Stimulated activated CD8-positive, alpha-beta memory T cell treated with anti-CD3 and anti-CD28 coated beads, Interleukin-15, amount 100 ng/mL, for 48 hours (primary cell): ENCODE measurements at regions not wholly inside any gene's neighbourhood (a gene's known extent, or its start where the extent isn't known, plus 50 kb on each side); places are given as distances from the start of the nearest gene placed in this dataset.

Experiments used
- DNase-seq, 2 donors: peaks; one replicate each; pipeline ENCODE4 v3.0.0-alpha.2; 2020; ENCODE audit warnings: low read depth in 2 of 2

GRCh38 chr1:98330224-98330623, 331.3 kb upstream of the SNX7 start:
- DNase-seq = no peak

GRCh38 chr1:98328855-98329254, 332.7 kb upstream of the SNX7 start:
- no peak for DNase-seq

- no peak for DNase-seq
Measured at GRCh38 chr1:98327220-98327861, 334.2 kb upstream of the SNX7 start.

DNA sequence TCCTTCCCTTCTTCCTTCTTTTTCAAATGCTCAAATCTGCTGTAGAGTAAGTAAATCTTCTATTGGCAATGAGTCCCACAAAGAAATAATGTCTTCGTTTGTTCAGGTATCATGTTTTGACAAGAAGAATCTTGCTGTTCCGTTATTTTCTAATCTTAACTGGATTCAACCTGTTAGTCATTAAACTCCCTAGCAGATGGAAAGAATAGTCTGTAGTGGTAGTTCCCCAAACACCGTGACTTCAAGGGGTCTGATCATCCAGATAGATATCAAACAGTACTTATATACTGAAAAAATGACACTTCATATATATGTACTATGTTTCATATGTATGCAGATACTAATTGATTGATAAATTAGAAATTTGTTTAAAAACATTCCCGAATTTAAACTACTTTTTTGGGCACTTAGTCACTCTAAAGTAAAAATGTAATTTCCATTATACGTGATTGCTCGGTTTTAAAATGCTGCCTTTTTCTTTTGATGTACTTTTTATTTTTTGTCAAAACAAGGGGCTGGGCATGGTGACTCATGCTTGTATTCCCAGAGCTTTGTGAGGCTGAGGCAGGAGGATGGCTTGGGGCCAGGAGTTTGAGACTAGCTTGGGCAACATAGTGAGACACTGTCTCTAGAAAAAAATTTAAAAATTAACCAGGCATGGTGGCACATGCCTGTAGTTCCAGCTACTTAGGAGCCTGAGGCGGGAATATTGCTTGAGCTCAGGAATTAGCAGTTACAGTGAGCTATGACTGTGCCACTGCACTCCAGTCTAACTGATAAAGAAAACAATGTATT, 335.7 kb upstream of the SNX7 start:
- no peak for DNase-seq

DNA sequence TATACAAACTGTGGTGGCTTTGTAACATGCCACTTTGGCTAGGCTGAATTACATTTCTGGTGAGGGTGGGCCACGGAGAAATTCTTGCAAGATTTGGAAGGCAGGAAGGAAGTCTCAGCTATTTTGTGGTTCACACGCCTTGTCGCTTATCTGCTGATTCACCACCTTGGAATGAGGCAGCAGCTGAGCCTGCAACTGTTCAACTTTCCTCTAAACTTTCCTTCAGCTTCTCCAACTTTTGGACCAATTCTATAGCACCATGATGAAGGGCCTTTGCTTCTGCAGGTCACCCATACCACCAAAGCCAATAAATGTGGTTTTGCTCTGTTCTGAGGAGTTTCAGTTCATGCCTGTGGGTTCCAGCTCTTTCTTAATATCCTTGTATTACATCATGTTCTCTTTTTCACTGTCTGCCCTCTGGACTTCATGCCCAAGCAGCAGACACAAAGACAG, 337.6 kb upstream of the SNX7 start:
- no peak for DNase-seq

- DNase-seq = no peak
Measured at GRCh38 chr1:98323388-98323787, 338.1 kb upstream of the SNX7 start.

DNA sequence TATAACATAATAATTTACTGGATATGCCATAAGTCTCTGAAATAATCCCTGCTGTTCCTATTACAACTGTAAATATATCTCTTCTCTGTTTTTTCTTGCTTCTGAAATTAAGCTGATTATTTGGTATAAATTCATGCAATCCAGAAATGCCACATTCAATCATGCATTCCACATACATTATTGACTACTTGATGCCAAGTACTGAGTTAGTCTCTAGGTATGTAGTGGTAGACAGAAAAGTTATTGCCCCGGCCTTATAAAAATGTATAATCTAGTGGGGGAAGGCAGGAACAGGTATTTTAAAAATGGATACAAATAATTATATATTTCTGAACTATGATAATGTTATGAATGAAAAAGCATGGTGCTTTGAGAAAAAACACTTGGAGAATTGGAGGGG, 338.6 kb upstream of the SNX7 start:
- no peak for DNase-seq

- no peak for DNase-seq
Measured at GRCh38 chr1:98322086-98322485, 339.4 kb upstream of the SNX7 start.

DNA sequence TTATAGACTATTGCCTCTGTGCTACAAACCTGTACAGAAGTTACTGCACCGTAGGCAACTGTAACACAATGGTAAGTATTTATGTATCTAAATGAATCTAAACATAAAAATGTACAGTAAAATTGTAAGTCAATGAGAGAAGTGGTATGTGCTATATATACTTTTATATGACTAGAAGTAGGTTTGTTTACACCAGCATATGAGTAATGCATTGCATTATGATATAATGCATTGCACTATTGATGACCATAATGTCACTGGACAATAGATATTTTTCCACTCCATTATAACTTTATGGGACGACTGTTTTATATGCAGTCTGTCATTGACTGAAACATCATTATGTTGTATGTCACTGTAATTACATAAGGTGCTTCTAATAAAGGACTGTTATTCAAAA, 340.3 kb upstream of the SNX7 start:
- DNase-seq = no peak

DNA sequence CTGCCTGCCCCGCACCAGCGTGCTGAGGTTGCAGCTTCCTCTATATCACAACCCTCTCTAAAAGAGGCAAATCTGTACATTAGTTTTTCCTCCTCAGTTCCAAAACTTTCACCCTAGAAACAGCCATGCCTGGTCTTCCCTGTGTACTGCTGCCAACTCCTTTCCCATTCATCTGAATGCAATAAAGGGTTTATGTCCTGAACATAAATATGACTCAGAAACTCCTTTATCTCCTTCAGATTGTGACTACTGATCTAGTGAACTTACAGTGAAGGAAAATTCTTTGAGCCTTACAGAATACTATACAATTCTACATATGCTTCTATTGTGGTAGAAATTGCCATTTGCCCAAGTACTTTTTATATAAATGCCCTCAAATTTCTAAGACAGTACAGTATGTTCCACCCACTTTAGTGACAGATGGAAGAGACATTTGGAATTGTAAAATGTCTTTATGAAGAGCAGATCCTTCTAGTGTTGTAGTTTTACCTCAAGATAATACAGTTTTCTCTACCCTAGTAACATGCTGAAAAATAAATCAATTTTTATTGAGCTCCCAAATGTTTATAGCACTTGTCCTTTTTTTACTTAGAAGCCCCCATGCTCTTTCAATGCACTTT, 345.1 kb upstream of the SNX7 start:
- no peak for DNase-seq

DNA sequence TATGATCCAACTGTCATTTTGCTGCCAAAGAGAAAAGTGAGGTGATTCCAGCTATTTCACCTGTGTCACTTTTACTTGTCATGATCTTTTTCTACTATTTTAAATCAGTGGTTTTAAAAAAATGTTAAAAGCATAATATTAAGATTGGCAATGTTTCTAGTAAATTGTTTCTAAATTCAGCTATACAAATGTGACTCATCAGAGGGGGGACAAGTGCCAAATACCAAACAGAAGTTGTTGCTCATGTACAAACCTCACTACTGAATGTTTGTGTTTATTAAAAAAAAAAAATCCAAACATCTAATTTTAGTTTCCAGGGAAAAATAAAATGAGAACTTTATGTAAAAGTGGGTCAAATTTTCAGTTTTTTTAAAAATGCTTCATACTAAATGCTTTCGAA, 346.2 kb upstream of the SNX7 start:
- no peak for DNase-seq

GRCh38 chr1:98314601-98315000, 346.9 kb upstream of the SNX7 start:
- DNase-seq = no peak

- no peak for DNase-seq
Measured at GRCh38 chr1:98306517-98307089, 354.9 kb upstream of the SNX7 start.

- DNase-seq = no peak
Measured at GRCh38 chr1:98305362-98305761, 356.2 kb upstream of the SNX7 start.

- no peak for DNase-seq
Measured at GRCh38 chr1:98304888-98305287, 356.6 kb upstream of the SNX7 start.

DNA sequence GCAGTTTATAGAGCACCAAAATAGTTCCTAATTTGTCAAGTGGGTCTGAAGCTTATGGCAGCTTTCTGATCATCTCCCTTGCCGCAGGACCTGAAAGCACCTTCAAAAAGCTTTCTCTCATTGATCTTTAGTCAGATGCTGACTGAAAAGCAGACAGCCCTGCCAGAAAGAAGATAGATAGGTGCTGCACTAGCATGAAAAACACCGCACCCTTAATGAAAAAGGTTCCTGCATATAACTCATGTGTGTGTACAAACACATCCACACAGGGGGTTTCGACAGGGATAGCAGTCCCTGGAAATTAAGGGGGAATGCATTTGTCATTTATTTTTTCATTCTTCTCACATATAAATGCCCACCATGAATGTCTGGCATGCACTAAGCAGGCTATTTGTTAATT, 361.7 kb upstream of the SNX7 start:
- DNase-seq = no peak

DNA sequence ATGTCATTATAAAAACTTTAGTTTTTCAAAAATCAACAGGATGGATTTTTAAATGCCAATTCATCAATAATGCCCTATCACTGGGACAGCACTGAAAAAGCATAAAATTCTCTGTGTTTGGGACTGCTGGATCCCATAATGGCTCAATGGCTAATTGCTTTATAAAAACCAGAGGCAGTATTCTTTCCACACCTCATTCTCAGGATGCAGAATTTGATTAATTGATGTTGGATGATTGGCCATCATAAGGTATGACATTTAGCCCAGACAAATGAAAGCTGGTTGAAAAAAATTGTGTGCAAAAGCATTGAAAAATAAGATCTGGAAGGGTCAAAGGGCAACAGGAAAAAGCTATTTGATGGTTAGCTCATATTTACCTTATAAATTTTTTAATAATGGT, 362.2 kb upstream of the SNX7 start:
- no peak for DNase-seq

GRCh38 chr1:98298319-98298718, 363.2 kb upstream of the SNX7 start:
- DNase-seq = no peak

DNA sequence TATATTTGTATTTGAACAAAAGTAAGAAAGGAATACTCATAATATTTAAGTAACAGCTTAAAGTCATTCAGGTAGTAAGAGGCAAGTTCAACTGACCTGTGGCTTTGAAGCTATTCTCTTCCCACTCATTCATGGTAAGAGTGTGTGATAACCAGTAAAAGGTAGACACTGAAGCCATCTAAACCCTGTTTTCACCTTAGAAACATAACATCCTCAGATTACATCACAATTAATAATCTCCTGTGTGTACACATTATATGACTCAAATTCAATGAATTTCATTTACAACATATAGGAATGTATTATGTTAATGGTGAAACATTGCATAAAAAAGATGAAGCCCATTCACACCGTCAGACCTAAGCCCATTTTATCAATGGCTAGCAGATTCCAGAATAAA, 364.8 kb upstream of the SNX7 start:
- DNase-seq = no peak

GRCh38 chr1:98294127-98294526, 367.4 kb upstream of the SNX7 start:
- DNase-seq = no peak

DNA sequence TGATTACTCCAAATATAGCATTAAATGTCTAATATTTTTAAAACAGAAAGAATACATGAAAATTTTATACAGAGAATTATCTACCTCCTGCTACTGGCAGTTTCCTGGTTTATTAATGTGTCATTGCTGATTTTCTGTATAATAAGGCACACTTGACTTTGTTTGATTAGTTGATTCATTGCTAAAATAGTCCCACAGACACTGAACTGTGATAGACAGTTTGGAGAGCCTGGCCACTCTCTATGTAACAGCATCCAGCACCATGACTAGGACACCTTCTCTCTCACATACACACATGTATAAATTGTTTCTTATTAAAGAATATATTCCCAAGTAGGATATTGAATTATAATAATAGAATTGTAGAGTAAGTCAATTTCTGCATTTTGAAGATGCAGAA, 368.5 kb upstream of the SNX7 start:
- DNase-seq = no peak

GRCh38 chr1:98289311-98289710, 368.5 kb upstream of the DPYD start:
- DNase-seq = no peak

DNA sequence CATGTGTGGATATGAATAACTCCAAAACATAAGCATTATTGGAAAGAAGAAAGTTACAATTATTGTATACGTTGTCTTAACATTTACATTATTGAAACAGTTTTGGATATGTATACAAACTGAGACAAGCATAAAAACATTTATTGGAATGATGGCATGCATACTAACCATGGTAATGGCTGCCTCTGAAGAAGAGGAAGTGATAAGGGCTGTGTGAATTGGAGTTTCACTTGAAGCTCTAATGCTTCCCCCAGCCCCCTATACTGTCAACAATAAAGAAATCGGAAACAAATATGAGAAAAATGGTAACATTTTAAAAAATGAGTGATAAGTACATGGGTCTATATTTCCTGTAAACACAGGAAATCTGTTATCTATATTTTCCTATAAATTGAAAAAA, 367.7 kb upstream of the DPYD start:
- no peak for DNase-seq
